ENCODE measurements at regions not wholly inside any gene's neighbourhood (a gene's known extent, or its start where the extent isn't known, plus 50 kb on each side); places are given as distances from the start of the nearest gene placed in this dataset.
"Not testable (repeated sequence)": the region's sequence is repeated elsewhere in the genome, so short reads cannot be mapped to it uniquely, and the experiment has no call there.

DNA sequence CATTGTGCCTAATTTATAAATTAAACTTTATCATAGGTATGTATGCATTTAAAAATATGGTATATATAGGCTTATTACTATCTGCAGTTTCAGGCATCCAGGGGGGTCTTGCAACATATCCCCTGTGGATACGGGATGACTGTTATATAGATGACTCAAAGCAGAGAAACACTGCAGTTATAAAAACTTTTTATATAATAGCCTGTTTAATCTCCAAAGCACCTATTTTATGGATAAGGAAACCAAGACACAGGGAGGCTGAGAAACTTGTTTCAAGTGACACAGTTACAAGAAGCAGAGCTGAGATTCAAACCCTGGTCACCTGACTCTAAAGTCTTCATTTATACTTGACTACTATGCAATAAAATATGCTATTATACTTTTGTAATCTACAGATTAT, 897.7 kb downstream of the KCNA4 start:
- DNase-seq (ENCODE audit: extremely low read depth, low read depth) = peak; percentile 33

DNA sequence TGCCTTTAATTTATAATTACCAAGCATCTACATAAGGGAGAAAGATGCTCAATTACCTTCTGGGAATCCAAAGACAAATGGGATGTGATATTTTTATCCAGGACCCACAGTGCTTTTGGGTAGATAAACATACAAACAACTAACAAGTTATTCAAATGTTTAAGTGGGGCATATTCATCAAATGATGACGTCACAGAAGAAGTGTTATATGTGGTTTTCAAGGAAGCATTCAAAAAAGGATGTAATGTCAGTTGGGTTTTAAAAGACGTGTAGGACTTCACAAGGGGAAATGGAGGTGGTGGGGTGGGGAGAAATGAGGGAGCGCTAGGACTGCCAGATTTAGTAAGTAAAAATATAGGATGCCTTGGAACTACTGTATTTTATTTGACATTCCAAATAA, 915.9 kb downstream of the KCNA4 start:
- DNase-seq (ENCODE audit: extremely low read depth, low read depth) = no peak

- DNase-seq (ENCODE audit: extremely low read depth, low read depth) = no peak
Observed at GRCh38 chr11:29095821-29096220, 921.0 kb downstream of the KCNA4 start.

DNA sequence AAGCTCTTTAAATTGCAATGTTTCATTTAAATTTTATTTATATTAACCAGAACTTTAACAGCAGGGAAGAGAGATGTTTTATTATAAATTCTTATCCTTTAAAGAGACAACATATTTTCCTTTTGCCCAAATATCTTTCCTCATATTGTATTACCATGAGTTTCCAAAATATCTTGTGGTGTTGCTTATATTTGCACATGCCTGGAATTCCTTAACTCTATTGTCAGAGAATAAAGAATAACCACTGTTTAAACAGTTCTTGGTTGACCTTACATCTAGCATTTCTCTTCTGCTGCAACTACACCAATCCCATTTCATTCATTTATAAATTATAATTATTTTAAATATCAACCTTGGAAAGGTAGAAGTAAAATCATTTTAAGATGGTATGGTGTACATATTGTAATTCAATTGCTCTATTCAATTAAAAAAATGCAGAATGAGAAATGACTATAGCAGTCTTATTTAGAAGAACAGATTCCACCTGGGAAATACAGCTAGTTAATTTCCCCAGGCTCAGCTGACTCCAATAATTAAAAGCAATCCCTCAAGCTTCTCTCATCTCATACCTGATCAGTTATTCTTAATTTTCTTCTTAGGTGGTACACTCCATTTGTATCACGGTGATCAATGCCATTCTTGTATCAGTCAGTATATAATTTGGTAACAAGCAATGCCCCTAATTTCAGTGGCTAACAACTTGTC, 923.3 kb downstream of the KCNA4 start:
- no peak for DNase-seq (ENCODE audit: extremely low read depth, low read depth)

GRCh38 chr11:29087200-29087812, 929.5 kb downstream of the KCNA4 start:
- DNase-seq (ENCODE audit: extremely low read depth, low read depth) = no peak

DNA sequence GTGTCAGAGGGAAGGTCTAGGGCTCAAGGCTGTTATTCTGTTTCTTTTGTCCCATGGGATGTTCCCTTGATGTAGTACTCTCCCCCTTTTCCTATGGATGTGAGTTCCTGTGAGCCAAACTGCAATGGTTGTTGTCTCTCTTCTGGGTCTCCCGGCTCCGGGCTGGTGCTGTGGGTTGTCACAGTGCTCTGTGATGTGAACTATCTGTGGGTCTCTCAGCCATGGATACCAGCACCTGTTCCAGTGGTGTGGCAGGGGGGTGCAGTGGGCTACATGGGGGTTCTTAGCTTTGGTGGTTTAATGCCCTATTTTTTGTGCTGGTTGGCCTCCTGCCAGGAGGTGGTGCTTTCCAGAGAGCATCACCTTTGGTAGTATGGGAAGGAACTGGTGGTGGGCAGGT, 941.1 kb downstream of the KCNA4 start:
- no peak for DNase-seq (ENCODE audit: extremely low read depth, low read depth)

DNA sequence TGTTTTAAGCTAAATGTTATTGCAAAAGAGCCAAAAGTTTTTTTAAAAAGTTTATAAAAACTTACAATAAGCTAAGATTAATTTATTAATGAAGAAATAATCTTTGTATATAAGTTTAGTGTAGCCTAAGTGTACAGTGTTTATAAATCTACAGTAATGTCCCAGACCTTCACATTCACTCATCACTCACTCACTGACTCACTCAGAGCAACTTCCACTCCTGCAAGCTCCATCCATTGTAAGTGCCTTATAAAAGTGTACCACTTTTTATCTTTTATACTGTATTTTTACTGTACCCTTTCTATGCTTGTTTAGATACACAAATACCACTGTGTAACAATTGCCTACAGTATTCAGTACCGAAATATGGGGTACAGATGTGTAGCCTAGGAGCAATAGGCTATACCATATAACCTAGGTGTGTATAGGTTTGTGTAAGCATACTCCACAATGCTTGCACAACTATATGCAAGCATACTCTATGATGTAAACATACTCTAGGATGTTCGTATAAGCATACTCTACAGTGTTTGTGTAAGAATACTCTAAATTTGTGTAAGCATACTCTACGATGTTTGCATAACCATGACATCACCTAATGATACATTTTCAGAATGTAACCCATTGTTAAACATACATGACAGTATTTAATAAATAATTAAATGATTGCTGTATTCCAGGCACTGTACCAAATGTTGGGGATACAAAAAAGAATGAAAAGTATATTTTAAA, 953.0 kb downstream of the KCNA4 start:
- DNase-seq (ENCODE audit: extremely low read depth, low read depth) = no peak

- DNase-seq (ENCODE audit: extremely low read depth, low read depth) = no peak
Observed at GRCh38 chr11:29061452-29061851, 953.3 kb downstream of the METTL15 start.

GRCh38 chr11:29056487-29056886, 948.3 kb downstream of the METTL15 start:
- not testable (repeated sequence) for DNase-seq (ENCODE audit: extremely low read depth, low read depth)

DNA sequence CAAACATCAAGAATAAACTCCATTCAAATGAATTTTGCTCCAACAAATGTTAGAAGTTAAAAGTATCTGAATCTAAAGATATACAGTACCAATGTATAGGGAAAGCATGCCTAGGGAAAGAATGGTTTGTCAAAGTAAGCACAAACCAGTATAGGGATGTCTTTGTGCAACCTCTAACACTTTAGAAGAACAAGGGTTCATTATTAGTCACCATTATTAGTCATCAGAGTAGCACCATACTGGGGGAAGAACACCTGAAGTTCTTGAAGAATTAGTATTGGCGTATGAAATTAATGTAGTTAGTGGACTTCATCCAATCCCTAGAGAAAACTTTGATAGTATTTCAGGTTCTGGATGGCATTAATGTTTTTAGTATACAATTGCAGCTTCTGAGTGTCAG, 943.7 kb downstream of the METTL15 start:
- no peak for DNase-seq (ENCODE audit: extremely low read depth, low read depth)

GRCh38 chr11:29050962-29051361, 942.8 kb downstream of the METTL15 start:
- DNase-seq (ENCODE audit: extremely low read depth, low read depth) = not testable (repeated sequence)

- no peak for DNase-seq (ENCODE audit: extremely low read depth, low read depth)
Observed at GRCh38 chr11:29040489-29040888, 932.3 kb downstream of the METTL15 start.

- no peak for DNase-seq (ENCODE audit: extremely low read depth, low read depth)
Observed at GRCh38 chr11:29032384-29033149, 924.4 kb downstream of the METTL15 start.

- DNase-seq (ENCODE audit: extremely low read depth, low read depth) = no peak
Observed at GRCh38 chr11:29029452-29029851, 921.3 kb downstream of the METTL15 start.

DNA sequence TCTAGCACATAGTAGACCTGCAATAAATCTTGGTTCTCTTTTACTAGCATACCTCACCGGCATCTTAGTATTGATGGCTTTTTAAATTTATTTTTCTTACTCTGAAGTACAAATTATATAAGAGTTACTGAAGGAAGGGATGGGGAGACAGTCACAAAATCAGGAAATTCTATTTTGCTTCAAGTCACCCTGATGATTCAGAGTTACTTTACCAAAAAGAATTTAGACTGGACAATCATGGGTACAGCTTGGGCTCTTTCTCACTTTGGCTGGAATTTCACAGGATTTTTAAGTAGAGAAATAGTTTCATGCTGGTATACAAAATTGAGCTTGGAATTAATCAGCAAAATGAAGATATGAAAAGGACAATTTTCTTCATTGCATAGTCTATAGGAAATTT, 919.2 kb downstream of the METTL15 start:
- DNase-seq (ENCODE audit: extremely low read depth, low read depth) = no peak

DNA sequence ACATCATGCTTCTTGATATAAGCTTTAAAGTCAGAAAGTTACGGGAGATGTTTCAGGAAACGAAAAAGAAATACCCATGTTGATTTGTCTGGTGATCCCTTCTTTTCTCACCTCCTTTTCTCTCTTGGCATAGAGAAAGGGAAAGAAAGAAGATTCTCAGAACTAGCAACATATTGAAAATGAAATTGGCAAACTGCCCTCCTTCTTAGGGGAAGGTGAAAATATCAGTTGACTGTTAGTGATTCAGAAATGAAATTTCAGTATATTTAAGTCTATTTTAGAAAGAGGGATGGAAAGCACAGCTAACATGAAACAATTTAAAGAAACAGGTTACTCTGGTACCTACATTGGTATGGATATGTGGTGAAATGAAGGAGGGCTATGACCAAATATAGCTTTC, 918.1 kb downstream of the METTL15 start:
- DNase-seq (ENCODE audit: extremely low read depth, low read depth) = no peak

- no peak for DNase-seq (ENCODE audit: extremely low read depth, low read depth)
Observed at GRCh38 chr11:29025001-29025400, 916.8 kb downstream of the METTL15 start.

DNA sequence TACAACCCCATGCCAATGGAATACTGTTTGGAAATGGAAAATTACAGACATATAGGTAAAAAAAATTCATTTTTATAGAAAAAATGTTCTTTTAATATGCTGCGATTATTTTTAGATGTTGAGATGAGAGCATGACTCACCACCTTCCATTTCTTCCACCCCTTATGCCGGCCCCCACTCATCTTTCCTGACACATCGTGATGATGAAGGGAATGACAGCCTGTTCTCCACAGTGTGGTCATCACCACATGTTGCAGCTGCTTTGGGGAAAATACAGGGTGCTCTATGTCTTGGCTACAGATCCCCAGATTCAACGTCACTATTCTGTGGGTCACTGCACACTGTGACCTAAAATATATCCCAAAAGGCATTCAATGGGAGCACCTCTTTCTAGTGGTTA, 916.2 kb downstream of the METTL15 start:
- no peak for DNase-seq (ENCODE audit: extremely low read depth, low read depth)

DNA sequence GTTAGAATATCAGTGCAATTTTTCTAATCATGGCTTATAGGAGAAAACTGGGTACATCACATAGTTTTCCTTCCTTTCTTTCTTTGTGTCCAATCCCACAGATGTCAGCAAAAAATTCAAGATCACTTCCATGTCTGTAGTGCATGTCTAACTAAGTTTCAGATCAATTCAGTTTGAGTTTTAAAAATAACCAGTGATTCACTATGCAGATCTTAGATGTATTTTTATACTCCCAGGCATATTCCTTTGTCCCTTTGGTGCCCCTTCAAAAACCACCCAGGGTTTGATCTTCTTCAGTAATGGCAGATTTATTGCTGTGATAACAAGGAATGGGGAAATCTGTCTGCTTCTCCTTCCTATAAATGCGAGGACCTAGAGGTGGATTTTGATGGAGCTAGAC, 915.6 kb downstream of the METTL15 start:
- no peak for DNase-seq (ENCODE audit: extremely low read depth, low read depth)

DNA sequence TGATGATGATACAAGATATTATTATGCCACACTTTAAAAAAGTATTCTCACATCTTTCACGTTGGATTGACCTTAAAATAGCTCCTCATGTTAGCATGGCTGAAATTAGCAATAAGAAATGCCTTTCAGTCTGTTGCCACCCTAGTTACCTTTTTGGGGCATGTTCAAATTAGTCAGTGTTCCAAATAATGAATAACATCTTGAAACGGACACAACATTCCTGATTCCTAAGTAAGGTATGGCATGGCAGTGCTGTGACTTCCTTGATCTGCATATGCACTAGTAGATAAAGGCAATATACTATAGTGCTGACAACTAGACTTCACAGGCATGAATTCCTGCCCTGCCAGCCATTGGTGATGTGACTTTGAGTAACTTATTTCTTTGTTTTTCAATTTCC, 914.5 kb downstream of the METTL15 start:
- no peak for DNase-seq (ENCODE audit: extremely low read depth, low read depth)

GRCh38 chr11:29019960-29020683, 911.9 kb downstream of the METTL15 start:
- peak; percentile 22 for DNase-seq (ENCODE audit: extremely low read depth, low read depth)
